HG02588 (cell line): ENCODE measurements at regions not wholly inside any gene's neighbourhood (a gene's known extent, or its start where the extent isn't known, plus 50 kb on each side); places are given as distances from the start of the nearest gene placed in this dataset.
"Not testable (repeated sequence)": the region's sequence is repeated elsewhere in the genome, so short reads cannot be mapped to it uniquely, and the experiment has no call there.

Experiments
- ATAC-seq: cut with Tn5 transposase; IDR thresholded peaks from one replicate; pipeline ENCODE4 v1.9.1; 2021; ENCODE audit warnings: mild to moderate bottlenecking, moderate library complexity; ENCODE audit not compliant: unreplicated experiment

DNA sequence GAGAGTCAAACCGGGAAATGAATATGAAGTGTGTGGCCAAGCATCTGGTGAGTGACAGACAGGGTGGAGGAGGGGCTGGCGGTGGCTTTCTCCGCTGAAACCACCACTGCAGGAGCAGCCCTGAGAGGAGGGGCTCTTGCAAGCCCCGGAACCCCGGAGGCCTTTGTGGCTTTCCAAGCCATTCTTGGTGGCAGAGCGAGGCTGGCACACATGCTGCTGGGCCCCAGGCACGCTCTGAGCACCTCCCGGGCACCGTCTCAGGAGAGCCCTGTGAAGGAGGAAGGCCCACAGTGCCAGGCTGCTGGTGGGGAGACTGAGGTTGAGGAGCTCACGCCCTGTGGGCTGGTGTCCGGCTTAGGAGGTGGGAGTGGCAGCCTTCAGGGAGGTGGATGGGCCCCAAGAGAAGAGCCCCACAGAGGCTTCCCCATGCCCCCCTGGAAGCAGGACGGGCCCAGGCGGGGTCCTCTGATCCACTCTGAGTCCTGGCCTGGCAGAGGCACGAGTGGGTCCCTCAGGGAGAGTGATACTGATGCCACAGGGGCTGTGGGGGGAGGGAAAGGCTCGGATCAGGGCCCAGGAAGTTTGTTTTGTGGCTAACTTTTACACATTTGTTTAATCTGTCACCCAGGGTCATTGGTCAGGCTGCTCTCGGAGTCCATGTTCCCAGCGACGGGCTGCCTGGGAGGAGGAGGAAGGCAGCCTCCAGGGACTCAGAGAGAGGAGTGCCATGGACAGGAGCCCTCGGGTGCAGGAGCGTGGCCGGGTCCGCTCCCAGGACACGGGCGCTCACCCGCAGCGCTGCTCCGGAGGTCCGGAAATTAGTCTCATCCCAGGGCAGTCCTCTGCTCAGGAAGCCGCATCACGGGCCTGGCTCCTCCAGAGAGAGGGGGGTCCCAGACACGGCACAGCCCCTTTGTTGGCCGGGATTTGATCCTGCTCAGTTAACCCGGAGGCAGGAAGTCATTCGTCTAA lies 170.7 kb downstream of the ERMARD start:
- ATAC-seq, result no peak

DNA sequence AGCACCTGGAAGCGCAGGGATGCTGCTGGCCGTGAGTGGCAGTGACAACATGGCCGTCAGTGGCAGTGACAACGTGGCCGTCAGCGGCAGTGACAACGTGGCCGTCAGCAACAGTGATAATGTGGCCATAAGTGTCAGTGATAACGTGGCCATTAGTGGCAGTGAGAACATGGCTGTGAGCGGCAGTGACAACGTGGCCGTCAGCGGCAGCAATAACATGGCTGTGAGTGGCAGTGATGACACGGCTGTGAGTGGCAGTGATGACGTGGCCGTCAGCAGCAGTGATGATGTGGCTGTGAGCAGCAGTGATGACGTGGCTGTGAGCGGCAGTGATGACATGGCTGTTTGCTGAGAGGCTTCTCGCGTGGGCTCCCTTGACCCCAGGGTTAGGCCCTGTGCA lies 169.8 kb downstream of the ERMARD start:
- no peak for ATAC-seq

GRCh38 chr6:169920359-169921020 lies 169.1 kb downstream of the ERMARD start:
- ATAC-seq, result no peak

- ATAC-seq, result no peak
Measured at GRCh38 chr6:169918954-169919549, 167.6 kb downstream of the ERMARD start.

GRCh38 chr6:169918239-169918953 lies 167.0 kb downstream of the ERMARD start:
- no peak for ATAC-seq

- no peak for ATAC-seq
Measured at GRCh38 chr6:169917153-169917552, 165.7 kb downstream of the ERMARD start.

DNA sequence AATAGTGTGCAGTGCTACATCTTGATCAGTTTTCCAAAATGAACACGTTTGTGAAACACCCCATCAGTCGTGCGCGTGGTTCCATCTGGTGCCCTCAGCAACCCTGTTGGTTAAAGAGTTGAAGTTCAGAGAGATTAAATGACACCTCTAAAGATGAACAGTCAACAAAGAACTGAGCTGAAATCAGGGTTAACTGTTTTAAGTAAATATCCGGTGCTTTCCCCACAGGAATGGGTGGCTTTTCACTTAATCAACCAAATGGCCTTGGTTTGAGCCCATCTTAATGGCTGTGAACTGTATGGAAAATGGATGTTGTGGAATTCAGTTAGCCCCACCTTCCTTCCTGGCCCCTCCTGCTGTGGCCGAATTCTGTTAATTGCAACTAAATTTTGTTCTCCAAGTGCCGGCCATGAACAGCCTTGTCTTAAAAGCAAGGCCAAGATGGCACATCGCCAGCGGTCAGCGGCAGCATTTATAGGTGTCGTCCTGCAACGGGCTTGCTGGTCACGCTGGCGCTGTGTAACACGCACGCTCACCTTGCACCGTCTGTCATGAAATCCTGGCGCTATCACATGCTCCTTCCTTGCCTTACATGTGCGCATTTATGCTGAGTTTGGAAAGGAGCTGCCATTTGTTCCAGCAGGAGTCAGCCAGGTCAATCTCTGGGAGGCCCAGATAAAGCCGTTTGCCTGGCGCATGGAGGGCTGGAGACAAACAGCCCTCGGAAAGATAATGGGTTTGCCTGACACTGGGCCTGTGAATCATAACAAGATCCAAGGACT lies 164.5 kb downstream of the ERMARD start:
- no peak for ATAC-seq

- not testable (repeated sequence) for ATAC-seq
Measured at GRCh38 chr6:169913745-169914144, 162.3 kb downstream of the ERMARD start.

DNA sequence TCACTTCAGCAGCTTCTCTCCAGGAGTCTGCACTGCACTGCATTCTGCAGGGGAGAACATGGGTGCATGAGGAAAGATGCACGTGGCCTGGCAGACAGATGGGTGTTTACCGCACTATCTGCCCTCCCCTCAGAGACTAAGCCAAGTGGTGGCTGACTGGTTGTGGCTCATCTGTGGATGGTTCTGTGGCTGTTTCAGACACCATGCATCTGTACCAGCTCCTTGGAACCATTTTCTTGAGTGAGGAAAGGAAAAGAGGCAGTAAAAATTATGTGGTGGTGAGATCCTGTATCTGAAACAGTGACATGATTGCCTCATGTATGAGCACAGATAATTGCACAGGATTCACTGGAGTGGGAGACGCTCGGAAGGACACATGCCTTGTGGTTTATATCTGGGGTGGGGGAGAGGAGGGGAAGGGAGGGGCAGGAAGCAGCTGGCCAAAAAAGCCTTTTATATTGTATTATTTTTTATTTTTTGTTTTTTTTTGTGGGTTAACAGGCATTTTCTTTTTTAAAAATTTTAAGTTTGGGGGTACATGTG lies 161.7 kb downstream of the ERMARD start:
- ATAC-seq, result no peak

- no peak for ATAC-seq
Measured at GRCh38 chr6:169912266-169913095, 161.1 kb downstream of the ERMARD start.

- ATAC-seq, result no peak
Measured at GRCh38 chr6:169911264-169912263, 160.1 kb downstream of the ERMARD start.

DNA sequence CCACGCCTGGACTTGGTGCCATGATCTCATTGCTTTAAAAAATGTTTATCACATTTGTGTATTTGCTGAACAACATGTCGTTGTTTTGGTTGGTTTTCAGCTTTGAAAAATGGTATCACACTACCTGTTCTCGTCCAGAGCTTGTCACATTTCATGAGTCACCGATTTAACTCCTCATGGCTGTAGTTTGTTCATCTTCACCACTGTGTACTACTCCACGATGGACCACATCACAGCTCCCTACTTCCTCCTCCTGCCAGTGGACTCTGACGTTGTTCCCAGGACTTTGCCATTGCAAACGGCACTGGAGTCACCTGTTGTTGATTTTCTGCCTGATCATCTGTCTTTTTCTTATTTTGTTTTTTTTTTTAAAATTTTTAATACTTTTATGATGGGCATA lies 157.7 kb downstream of the ERMARD start:
- no peak for ATAC-seq

GRCh38 chr6:169908403-169908933 lies 157.0 kb downstream of the ERMARD start:
- no peak for ATAC-seq

- ATAC-seq, result no peak
Measured at GRCh38 chr6:169907419-169908115, 156.1 kb downstream of the ERMARD start.

GRCh38 chr6:169906688-169907418 lies 155.4 kb downstream of the ERMARD start:
- ATAC-seq, result no peak

DNA sequence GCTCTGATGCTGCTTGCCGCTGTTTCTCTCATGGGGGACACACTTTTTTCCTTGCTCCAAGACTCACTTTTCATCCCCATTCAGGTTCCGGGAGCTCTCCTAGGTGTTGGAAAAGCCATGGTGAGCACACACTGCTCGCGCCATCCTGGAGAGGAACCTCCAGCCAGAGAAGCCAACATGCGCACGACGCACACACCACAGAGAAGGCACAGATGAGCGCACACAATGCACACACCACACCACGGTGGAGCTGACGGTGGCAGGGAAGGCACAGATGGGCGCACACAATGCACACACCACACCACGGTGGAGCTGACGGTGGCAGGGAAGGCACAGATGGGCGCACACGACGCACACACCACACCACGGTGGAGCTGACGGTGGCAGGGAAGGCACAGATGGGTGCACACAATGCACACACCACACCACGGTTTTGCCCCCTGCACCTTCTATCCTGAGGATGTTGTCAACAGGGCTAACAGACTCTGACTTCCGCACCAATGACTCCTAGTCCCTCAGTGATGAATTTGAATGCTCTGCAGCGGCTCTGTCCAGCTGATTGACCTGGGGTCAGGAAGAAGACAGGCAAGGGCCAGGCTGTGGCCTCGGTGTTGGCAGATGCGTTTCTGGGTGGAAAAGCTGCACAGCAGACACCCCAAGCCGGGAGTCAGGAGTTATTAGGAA lies 154.7 kb downstream of the ERMARD start:
- ATAC-seq, result no peak
